GM11168 (cell line): ENCODE measurements at regions not wholly inside any gene's neighbourhood (a gene's known extent, or its start where the extent isn't known, plus 50 kb on each side); places are given as distances from the start of the nearest gene placed in this dataset.
"Not testable (repeated sequence)": the region's sequence is repeated elsewhere in the genome, so short reads cannot be mapped to it uniquely, and the experiment has no call there.

Experiments
- in situ Hi-C: fragments of 300-500 bp; cut with MboI; formaldehyde crosslinking; loops from one replicate; pipeline ENCODE4 v1.12.0; 2022; ENCODE audit warnings: low sequenced_read_pairs; ENCODE audit not compliant: unreplicated experiment

DNA sequence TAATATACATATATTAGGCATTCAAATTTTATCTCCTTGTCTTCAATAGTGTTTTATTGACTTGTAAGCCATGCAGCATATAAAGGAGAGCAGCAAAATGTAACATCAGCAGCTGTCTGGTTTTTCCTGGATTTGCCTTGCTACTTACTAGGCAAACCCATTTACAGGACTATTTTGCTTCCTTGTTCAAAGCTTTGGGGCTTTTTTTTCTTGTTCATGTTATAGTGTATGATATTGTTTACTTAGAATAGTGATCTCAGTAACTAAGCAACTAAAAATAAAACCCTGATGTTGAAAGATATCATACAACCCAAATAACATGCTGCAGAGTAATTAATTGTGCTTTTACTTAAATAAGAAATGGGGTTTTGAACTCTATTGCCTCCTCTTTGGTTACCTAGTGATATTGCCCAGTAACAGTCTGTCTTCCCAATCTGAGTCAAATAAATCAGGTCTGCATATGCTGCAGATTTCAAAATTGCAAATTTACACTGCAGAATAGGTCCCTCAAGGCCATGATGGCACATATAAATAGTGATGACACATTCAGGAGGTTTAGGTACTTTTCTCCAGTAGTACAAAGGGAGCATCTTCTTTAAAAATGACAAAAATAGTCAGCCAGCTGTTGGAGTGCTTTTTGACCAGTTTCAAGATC is 578.1 kb upstream of the NECTIN3 start:
- in situ Hi-C loops = no loop called here

- in situ Hi-C loops = no loop called here
Measured at GRCh38 chr3:110494093-110494490, 577.5 kb upstream of the NECTIN3 start.

DNA sequence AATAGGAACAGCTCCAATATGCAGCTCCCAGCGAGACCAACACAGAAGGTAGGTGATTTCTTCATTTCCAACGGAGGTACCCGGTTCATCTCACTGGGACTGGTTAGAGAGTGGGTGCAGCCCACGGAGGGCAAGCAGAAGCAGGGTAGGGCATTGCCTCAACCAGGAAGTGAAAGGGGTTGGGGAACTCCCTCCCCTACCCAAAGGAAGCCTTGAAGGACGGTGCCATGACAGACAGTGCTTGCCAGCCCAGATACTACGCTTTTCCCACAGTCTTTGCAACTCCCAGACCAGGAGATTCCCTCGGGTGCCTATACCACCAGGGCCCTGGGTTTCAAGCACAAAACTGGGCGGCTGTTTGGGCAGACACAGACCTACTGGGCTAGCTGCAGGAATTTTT is 576.9 kb upstream of the NECTIN3 start:
- in situ Hi-C loops = no loop called here

GRCh38 chr3:110495201-110495927 is 576.3 kb upstream of the NECTIN3 start:
- in situ Hi-C loops = no loop called here

- in situ Hi-C loops = no loop called here
Measured at GRCh38 chr3:110504401-110504800, 567.2 kb upstream of the NECTIN3 start.

GRCh38 chr3:110504901-110505300 is 566.7 kb upstream of the NECTIN3 start:
- in situ Hi-C loops = no loop called here

DNA sequence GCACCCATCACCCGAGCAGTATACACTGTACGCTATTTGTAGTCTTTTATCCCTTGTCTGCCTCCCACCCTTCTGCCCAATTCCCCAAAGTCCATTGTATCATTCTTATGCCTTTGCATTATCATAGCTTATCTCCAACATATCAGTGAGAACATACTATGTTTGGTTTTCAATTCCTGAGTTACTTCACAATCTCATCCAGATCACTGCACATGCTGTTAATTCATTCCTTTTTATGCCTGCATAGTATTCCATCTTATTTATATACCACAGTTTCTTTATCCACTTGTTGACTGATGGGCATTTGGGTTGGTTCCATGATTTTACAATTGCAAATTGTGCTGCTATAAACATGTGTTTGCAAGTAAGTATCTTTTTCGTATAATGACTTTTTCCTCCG is 564.7 kb upstream of the NECTIN3 start:
- in situ Hi-C loops = no loop called here

DNA sequence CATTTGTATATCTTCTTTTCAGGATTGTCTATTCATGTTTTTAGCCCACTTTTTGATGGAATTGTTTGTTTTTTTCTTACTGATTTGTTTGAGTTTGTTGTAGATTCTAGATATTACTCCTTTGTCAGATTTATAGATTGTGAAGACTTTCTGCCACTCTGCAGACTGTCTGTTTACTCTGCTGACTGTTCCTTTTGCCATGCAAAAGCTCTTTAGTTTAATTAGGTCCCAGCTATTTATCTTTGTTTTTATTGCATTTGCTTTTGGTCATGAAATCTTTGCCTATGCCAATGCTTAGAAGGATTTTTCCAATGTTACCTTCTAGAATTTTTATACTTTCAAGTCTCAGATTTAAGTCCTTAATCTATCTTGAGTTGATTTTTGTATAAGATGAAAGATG is 564.0 kb upstream of the NECTIN3 start:
- in situ Hi-C loops = not testable (repeated sequence)

DNA sequence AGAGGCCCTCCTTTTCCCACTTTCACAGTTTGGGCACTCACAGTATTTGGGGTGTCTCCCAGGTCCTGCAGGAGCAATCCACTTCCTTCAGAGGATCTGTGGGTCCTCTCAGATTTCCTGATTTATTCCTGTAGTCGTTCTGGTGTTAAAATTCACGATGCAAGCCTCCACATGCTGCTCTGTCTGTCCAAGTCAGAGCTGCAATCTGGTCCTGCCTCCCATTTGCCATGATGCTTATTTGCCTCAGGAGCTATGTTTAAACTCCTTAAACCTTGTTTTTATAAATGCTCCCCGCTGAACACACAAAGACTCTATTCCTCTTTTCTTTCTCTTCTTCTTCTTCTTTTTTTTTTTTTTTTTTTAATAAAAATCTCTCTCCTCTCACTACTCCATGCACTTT is 558.7 kb upstream of the NECTIN3 start:
- in situ Hi-C loops = no loop called here

- in situ Hi-C loops = no loop called here
Measured at GRCh38 chr3:110518031-110518430, 553.6 kb upstream of the NECTIN3 start.

DNA sequence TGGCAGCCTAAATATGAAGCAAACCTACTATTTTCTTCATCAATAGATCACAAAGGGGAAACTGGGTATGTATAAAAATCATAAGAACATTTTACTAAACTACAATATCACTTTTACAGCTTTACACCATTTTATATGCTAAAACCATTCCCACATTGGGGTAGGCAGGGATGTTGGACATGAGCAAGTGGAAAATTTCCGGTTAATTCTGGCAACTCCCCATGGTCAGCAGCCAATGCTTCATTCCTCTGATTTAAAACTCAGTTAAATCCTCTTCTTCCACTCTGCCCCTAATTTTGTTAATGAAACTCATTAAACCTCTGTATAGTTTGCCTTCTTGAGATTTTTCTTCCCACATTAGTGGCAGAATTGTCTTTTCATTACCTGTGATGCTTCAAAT is 552.5 kb upstream of the NECTIN3 start:
- in situ Hi-C loops = no loop called here

GRCh38 chr3:110521019-110521418 is 550.6 kb upstream of the NECTIN3 start:
- in situ Hi-C loops = no loop called here

DNA sequence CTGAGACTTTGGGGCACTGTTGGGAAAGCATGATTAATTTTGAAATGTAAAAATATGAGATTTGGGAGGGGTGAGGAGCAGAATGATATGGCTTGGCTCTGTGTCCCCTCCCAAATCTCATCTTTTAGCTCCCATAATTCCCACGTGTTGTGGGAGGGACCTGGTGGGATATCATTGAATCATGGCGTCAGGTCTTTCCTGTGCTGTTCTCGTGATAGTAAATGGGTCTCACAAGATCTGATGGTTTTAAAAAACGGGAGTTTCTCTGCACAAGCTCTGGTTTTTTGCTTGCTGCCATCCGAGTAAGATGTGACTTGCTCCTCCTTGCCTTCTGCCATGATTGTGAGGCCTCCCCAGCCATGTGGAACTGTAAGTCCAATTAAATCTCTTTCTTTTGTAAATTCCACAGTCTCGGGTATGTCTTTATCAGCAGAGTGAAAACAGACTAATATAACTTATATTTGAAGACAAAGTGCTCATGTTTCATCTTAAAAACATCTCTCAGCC is 546.0 kb upstream of the NECTIN3 start:
- in situ Hi-C loops = not testable (repeated sequence)

DNA sequence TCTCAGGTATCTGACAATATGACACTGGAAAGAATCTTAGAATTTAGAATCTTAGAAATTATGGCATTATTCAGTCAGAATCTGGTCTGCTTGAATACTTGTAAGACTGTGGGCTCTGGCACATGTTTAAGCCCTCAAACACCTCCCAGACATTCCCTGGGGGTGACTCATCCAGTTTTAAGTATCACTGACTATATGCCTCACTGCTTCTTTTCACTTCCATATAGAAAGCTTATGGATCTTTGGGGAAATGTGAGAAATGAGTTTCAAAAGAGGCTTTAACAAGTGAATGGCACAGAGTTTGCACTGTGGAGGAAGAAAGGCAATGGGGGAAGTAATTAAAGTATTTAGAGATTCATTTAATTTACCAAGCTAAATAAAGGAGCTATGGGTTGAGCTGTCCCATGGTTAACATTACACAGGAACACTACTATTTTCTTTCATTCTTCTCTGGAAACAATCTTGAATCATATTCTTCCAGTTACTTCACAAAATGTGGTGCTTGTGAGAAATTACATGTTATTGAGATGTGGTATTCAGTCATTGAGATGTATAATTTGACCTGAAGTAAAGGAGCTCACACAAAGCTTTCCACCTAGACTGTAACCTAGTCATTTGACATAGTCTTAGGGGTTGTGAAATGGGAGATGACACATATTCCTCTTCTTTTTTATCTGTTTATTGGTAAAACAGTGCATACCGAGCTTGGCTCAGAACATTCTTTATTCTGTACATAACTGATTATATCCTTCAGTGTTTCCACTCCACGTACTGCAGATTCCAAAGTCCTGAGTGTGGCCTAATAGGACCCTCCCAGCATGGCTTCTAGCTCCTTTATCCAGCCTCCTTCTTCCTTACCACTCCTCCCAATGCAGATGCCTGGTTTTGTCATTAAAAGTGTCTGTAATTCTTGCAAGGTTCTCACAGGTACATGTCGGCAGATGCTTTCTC is 544.6 kb upstream of the NECTIN3 start:
- in situ Hi-C loops = no loop called here

- in situ Hi-C loops = no loop called here
Measured at GRCh38 chr3:110528305-110529121, 543.1 kb upstream of the NECTIN3 start.

GRCh38 chr3:110530902-110531301 is 540.7 kb upstream of the NECTIN3 start:
- in situ Hi-C loops = no loop called here

DNA sequence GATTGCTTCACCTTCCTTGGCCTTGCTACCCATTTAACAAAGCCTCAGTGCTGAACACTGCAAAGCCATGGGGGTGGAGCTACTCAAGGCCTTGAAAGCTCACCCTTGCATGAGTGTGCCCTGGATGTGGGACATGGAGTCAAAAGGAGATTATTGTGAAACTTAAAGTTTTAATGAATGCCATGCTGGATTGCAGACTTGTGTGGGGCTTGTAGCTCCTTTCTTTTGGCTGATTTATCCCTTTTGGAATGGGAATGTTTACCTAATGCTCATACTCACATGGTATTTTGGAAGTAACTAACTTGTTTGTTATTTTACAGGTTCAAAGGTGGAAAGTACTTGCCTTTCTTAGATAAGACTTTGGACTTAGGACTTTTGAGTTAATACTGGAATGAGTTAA is 538.5 kb upstream of the NECTIN3 start:
- in situ Hi-C loops = no loop called here

GRCh38 chr3:110542552-110543150 is 529.0 kb upstream of the NECTIN3 start:
- in situ Hi-C loops = no loop called here

DNA sequence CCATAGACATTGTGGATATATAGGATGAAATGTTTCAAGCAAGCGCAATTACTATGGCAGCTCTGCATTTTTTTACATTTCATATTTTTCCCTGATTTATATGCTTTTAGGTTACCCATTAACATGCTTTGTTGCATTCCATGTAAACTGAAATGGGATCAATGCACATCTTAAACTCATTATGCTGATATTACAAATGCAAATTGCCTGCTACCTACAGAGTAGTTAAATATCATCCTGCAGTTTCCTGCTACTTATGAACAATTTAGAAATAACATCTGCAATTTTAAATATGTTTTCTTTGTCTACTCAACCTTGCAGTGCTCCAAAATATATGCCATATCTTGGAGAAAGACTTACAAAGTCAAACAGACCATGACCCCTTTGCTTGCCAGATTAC is 526.9 kb upstream of the NECTIN3 start:
- in situ Hi-C loops = no loop called here

- in situ Hi-C loops = no loop called here
Measured at GRCh38 chr3:110550511-110550910, 521.1 kb upstream of the NECTIN3 start.
